ENCODE measurements at regions not wholly inside any gene's neighbourhood (a gene's known extent, or its start where the extent isn't known, plus 50 kb on each side); places are given as distances from the start of the nearest gene placed in this dataset.

GRCh38 chr7:47221826-47222225, 360.1 kb downstream of the TNS3 start:
- TF ChIP-seq CTCF (IDR thresholded peaks at IDR 0.05), result no peak
- no peak for TF ChIP-seq POLR2A (IDR thresholded peaks at IDR 0.05)
- intact Hi-C loops (cut with DNase I; ENCODE audit: low total_unique reads), result no loop called here
- Histone ChIP-seq H3K36me3 (ENCODE audit: low read depth, missing control alignments) (no peaks in the 10 kb centered on the region), H3K27ac (no peak overlapping the region), H3K4me3 (no peak overlapping the region), H3K27me3 (no peaks in the 10 kb centered on the region), H3K4me1 (no peaks in the 10 kb centered on the region), H3K9me3 (no peaks in the 10 kb centered on the region)
- no peak for DNase-seq
- 78 to 79% methylated on average over 3 of the region's 3 CpGs for WGBS, 2 donors

- H3K27me3 ChIP-seq, result no peaks in the 10 kb centered on the region
- 86 to 94% methylated on average over 9 of the region's 9 CpGs for WGBS, 2 donors
- TF ChIP-seq CTCF (IDR thresholded peaks at IDR 0.05), result no peak
- no peak for TF ChIP-seq POLR2A (IDR thresholded peaks at IDR 0.05)
- intact Hi-C loops (cut with DNase I; ENCODE audit: low total_unique reads), result no loop called here
- H3K4me3 ChIP-seq, result no peak overlapping the region
- no peaks in the 10 kb centered on the region for H3K4me1 ChIP-seq
- H3K9me3 ChIP-seq, result no peaks in the 10 kb centered on the region
- DNase-seq, result no peak
- H3K36me3 ChIP-seq (ENCODE audit: low read depth, missing control alignments), result no peaks in the 10 kb centered on the region
- no peak overlapping the region for H3K27ac ChIP-seq
These were observed 363.3 kb downstream of the TNS3 start for GRCh38 chr7:47218378-47219176.

- DNase-seq, result no peak
- intact Hi-C loops (cut with DNase I; ENCODE audit: low total_unique reads), result no loop called here
- 85 to 88% methylated on average over 7 of the region's 7 CpGs for WGBS, 2 donors
- no peaks in the 10 kb centered on the region for H3K4me1 ChIP-seq
- H3K4me3 ChIP-seq, result no peak overlapping the region
- H3K9me3 ChIP-seq, result no peaks in the 10 kb centered on the region
- H3K27ac ChIP-seq, result no peak overlapping the region
- TF ChIP-seq CTCF (IDR thresholded peaks at IDR 0.05) (no peak), POLR2A (IDR thresholded peaks at IDR 0.05) (no peak)
- no peaks in the 10 kb centered on the region for H3K36me3 ChIP-seq (ENCODE audit: low read depth, missing control alignments)
- no peaks in the 10 kb centered on the region for H3K27me3 ChIP-seq
These were observed 364.1 kb downstream of the TNS3 start for GRCh38 chr7:47217570-47218360.

GRCh38 chr7:47217086-47217485, 364.8 kb downstream of the TNS3 start:
- Histone ChIP-seq H3K9me3 (no peaks in the 10 kb centered on the region), H3K27ac (no peak overlapping the region), H3K4me1 (no peaks in the 10 kb centered on the region), H3K27me3 (no peaks in the 10 kb centered on the region), H3K4me3 (no peak overlapping the region), H3K36me3 (ENCODE audit: low read depth, missing control alignments) (no peaks in the 10 kb centered on the region)
- 86 to 94% methylated on average over 3 of the region's 3 CpGs for WGBS, 2 donors
- DNase-seq, result no peak
- intact Hi-C loops (cut with DNase I; ENCODE audit: low total_unique reads), result no loop called here
- no peak for TF ChIP-seq POLR2A (IDR thresholded peaks at IDR 0.05)
- no peak for TF ChIP-seq CTCF (IDR thresholded peaks at IDR 0.05)
